HG03280 (cell line): ENCODE measurements at regions not wholly inside any gene's neighbourhood (a gene's known extent, or its start where the extent isn't known, plus 50 kb on each side); places are given as distances from the start of the nearest gene placed in this dataset.
"Not testable (repeated sequence)": the region's sequence is repeated elsewhere in the genome, so short reads cannot be mapped to it uniquely, and the experiment has no call there.

Source experiments
- ATAC-seq: cut with Tn5 transposase; IDR thresholded peaks from one replicate; pipeline ENCODE4 v1.9.1; 2021; ENCODE audit warnings: mild to moderate bottlenecking, moderate library complexity; ENCODE audit not compliant: unreplicated experiment

DNA sequence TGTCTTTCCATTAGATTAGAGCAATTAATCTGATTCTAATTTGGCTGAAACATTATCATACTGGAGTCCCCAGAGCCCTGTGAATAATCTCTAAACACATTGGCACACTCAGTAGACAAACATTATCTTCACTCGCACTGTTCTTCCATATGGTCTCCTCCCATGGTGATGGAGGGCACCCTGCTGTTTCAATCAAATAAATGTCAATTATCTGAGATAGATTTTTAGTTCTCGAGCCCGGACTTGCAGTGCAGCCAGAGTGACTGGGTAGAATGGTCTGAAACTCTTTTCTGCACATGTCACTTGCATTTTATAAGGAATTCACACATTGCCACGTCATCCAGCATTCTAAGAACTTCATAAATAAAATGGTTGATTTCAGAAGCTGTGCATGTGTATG is 90.6 kb upstream of the MAP3K7 start:
- ATAC-seq, result no peak

DNA sequence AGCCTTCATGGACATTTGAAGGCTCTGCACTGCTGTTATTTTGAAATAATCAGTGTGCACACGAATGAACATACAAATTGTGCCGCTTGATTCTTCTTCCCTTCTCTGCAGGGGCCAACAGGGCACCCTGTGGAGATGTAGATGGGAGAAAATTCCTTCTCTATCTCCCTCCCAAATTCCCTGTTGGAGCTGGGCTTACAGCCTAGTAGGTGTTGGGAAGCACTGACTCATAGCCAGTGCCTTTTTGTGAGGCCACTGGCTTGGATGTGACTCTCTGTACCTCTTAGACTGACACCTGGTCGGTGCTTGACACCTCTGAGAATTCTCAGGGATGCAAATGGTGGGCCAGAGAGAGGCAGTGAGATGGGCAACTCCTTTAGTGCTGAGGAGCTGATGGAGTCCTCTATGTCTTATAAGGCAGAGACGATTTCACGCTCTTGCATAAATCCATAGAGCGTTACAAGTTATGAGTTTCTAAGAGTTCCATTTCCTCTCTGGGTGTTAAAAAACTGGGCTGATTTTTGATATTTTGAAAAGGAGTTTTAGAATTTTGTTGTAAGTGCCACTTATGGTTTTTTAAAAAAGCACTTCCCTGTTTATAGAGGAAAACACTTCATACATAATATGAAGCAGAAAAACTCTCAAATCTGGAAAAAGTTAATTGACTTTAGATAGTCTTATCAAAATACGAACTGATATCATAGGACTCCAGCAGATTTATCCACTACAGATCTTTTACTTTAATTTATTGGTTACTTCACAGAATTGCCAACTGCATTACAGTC is 89.8 kb upstream of the MAP3K7 start:
- no peak for ATAC-seq

DNA sequence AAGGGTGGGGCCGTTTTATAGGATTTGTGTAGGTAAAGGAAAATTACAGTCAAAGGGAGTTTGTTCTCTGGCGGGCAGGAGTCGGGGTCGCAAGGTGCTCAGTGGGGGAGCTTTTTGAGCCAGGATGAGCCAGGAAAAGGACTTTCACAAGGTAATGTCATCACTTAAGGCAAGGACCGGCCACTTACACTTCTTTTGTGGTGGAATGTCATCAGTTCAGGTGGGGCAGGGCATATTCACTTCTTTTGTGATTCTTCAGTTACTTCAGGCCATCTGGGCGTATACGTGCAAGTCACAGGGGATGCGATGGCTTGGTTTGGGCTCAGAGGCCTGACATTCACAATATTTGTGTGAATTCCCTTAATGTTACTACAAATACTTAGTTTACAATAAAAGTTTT is 88.2 kb upstream of the MAP3K7 start:
- ATAC-seq, result not testable (repeated sequence)

DNA sequence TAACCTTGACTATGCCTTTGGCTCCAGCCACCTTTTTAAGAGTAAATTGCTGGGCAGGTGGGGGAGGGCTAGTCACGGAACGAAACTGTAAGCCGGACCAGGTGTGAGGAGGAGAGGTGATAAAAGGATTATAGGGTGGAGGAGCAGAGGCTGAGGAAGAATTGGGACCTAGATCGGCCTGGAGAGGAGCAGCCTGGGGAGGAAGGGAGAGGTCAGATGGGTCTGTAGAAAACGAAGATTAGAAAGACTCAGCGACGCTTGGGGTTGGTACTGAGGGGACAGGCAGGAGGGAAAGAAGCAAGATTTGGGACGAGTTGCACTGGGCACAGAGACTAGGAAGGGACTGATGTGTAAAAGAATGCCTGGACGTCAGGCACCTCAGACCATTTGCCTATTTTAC is 87.2 kb upstream of the MAP3K7 start:
- ATAC-seq, result not testable (repeated sequence)

DNA sequence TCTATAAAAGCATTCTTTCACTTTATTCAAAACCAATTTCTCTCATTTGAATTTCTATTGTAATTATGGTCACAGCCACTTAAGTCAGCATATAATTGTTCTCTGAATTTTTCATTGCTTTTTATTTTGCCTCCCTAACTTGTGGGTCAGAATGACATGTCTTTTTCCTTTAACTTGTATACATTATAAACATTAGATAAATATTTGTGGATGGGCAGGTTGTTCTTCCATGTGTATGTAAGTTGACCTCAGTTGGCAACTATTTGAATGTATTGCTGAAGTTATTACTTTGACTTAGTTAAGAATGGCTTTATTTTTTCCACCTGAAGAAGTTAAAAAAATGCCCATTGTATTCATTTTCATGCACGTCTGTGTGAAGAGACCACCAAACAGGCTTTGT is 83.0 kb upstream of the MAP3K7 start:
- ATAC-seq, result no peak

DNA sequence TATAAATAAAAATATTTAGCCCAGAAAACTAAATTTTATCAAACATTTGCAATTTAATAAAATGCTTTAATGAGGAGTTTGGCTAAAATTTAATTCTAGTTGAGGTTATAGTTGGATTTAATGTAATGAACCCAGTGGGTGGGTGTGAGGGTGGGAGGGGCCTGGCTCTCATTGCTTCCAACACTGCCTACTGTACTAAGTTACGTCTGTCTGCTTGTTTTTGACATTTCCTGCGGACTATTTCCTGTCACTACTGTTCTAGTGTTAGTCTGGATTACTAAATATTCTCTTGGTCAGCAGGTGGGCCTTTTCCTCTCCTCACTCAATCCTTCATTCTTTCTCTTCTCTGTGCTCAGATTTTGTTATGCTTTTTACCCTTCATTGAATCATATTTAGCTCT is 82.5 kb upstream of the MAP3K7 start:
- ATAC-seq, result no peak

DNA sequence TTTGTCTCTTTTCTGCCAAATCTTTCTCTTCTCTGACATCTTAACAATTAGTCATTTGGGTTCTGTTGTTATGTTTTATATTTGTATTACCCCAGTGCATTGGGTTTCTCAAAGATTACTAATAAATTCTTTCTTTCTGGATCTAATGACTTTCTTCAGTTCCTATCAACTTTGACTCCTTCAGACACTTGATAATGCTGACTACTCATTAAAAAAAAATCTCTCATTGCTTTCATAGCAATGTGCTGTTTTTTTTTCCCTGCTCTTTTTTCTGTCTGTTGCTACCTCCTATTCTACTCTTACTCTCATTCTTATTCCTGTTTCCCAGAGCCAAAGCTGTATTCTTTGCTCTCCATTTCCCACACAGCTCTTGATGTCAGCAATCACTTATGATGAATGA is 81.3 kb upstream of the MAP3K7 start:
- no peak for ATAC-seq

DNA sequence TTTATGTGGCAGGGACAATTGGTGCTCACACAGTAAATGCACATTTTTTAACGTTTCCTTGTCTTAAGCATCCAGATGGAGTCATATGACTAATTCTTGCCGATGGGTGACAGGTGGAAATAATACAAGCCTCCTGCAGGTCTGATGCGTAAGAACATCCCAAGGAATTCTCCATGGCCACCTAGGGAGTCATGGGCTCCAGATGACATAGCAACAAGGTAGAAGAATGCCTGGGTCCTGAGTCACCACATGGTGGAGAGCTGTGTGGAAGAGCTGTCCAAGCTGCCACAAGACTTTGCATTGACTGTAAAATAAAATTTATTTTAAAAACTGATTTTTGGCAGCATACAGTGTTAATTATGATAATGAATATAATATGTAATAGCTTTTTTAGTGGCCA is 77.0 kb upstream of the MAP3K7 start:
- no peak for ATAC-seq

DNA sequence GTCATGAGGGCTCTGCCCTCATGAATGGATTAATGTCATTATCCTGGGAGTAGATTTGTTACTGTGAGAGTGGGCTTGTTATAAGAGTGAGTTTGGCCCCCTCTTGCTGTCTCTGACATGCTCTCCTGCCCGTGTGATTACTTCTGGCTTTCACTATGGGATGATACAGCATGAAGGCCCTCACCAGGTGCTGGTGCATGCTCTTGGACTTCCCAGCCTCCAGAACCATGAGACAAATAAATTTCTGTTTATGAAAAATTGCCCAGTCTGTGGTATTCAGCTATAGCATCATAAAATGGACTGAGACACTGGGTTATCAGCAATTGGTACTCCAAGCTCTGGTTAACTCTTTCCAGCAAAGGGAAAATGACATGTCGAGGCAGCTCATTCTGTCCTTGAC is 76.2 kb upstream of the MAP3K7 start:
- ATAC-seq, result no peak

DNA sequence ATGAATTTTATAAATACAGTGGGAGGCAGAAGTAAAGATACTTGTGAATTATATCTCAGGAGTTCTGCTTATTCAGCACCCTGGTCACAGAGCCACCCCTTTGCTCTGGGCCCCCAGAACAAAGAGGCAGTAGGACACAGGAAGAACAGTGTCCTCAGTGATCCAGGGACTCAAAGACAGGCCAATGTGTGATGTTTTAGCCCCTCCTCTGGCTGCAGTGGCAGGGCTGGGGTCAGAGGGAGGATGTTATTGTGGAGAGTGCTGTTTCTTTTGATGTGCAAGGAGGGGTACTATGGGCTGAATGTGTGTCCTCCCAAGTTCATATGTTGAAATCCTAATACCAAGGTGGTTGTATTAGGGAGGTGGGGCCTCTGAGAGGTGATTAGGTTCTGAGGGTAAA is 74.1 kb upstream of the MAP3K7 start:
- ATAC-seq, result no peak

DNA sequence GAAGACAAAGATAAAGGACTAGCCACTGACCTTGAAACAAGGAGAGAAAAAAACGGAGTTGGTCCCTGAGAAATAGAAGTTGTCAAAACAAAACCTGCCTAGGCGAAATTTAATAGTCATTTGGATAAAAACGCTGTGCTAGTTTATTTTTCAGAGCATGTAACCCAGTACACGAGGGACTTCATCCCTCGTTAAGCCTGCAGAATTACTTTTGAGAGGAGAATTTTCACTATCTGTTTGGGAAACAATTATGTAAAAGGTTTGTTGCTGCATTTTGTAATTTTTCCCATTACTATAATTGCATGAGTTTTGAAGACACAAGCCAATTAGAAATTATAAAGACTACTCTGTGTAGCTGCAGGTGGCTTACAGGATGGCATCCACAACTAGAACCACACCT is 71.6 kb upstream of the MAP3K7 start:
- no peak for ATAC-seq

DNA sequence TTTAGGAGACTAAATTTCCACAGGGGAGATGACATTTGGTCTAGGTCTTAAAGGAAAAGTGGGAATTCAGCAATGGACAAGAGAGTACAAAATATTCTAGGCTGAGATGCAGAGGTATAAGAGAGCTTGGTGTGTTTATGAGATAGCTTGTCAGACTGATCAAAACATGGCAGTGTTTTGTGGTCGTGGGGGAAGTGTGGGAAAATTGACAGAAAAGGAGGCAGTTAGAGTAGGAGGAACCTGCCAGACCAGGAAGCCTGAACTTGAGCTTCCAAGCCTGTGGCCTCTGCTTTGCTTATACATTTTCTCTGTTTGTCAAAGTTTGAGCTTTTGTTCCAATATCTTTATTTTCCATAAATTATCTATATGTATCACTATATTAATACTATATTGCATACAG is 69.5 kb upstream of the MAP3K7 start:
- ATAC-seq, result no peak

DNA sequence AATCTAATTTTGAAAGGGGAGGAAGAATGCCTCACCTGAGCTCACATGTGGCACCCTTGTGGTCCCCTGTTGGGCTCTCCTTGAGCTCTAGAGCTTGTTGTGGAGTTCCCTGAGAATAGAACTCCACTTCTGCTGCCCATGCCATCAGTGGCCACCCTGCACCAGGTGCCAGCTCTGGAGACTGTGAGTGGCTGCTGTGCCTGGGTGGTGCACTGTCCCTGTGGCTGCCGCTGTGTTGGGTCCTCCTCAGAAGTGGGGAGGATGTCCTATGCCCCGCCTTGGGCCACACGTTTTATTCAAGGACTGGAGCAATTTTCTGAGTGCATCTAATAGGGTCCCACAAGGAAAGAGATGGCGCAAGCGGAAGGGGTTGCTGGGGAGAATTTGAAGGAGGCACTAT is 67.9 kb upstream of the MAP3K7 start:
- ATAC-seq, result no peak

DNA sequence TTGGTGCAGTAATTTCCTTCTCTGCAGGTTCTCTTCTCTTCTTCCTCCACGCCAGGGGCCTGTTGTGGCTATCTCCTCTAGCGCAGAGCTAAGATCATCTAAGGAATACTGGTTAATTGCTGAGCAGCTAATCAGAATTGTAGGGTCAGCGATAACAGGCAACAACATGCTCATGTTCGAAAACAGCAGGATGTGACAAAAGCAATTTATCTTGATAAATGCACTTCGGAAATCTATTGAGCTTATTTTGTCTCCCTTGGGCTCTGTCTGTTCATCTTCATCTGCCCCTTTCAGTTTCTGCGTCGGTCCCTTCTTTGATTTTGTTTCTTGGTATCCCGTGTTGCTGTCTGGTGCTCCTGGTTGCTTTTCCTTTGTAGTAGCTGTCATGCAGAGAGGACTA is 67.3 kb upstream of the MAP3K7 start:
- no peak for ATAC-seq

DNA sequence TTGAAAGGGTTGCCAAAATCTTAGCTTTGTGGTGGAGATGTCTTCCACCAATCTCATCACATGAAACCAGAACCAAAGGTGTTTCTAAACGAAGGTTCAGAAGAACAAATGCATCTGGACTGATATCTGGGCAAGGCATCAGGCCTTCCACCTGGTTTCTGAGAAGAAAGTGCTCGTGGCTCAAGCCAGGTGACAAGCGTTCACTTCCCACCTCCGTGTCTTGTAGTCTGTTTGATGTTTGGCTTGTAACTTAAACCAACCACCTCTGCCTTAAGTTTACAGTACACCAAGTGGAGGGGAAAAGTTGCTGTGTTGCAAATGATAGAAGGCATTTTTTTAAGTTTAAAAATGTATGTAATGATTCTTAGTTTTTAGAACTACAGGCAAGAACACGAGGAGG is 66.9 kb upstream of the MAP3K7 start:
- no peak for ATAC-seq

DNA sequence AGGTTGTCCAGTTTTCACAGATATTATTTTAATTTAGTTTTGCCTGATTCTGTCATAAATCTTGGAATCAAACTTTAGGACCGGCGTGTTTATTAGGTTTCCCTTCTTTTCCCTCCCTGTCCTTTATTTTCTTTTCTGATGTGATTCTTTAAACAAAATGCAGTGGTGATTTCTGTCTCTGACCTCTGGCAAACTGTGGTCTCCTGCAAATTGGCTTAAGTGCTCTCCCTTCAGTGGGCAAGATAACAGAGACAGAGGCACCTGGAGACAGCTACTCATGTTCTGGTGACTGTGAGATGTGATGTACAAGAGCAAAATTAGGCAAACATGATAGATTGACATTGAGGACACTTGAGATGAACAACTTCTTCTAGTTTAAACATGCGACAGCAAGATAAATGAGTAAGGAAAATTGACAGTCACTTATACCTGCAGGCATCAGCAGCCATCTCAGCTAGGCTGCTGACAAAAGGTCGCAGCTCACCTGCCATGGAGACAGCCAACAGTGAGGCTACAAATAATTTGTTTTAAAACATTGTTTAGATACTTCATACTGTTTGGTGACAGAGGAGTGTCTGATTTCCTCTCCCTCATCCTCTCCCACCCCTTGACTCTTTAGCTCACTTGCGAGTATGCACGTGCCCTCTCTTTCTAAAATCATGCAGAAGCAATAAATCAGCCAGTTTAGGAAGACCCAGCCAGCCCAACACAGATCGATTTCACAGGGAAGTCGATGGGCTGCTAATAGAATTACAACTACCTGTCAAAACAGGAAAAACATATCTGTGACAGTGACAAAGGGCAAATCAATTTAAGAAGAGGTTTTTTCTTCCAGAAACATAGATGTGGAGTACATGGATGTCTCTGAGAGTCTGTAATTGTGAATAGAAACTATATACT is 63.4 kb upstream of the MAP3K7 start:
- no peak for ATAC-seq

DNA sequence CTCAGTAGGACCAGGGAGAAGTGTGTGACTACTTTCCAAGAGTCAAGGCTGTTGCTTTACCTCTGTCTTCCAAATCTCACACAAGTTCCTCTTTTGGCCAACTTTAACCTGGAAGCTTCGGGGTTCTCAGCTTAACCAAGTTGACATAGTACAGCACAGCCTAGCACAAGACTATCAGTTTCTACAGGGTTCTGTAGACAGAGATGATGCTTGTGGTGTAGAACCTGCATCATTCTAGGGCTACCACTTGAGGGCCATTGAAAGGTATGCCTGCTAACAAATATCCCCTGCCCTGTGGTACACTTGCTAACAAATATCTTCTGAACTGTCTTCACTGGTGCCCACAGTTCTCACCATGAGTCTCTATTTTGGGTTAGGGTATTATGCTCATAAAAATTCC is 62.0 kb upstream of the MAP3K7 start:
- no peak for ATAC-seq

DNA sequence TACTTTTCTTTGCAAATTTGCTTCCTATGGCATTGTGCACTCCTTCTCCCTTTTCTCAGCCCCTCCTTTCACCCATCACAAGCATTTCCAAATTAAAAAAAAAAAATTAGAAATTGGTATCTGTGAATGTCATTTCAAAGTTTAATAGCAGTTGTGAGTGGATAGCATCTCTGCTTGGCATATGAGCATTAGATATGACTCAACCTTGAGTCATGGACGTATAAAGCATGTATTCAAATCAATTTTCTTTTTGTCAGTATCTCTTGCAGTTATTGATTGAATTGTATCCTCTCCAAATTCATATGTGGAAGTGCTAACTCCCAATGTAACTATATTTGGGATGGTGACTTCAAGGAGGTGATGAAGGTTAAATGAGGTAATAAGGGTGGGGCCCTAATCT is 60.1 kb upstream of the MAP3K7 start:
- ATAC-seq, result no peak

DNA sequence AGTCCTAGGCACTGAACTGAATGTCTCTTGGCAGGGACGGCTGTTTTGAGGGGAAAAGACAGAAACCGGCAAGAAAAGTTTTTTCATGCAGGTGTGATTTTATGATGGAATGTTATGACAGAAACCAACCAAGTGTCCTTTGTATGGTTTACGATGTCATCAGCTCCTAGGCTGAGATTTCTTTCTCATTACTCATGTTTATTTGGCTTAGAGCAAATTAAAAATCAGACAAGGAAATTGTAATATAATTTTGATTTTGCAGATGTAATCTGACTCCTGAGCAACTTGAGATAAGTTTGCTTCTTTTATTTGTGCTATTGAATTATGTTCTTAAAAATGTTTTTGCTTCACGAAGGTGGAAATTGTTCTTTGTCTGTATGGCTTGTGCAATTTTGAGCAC is 58.8 kb upstream of the MAP3K7 start:
- no peak for ATAC-seq

DNA sequence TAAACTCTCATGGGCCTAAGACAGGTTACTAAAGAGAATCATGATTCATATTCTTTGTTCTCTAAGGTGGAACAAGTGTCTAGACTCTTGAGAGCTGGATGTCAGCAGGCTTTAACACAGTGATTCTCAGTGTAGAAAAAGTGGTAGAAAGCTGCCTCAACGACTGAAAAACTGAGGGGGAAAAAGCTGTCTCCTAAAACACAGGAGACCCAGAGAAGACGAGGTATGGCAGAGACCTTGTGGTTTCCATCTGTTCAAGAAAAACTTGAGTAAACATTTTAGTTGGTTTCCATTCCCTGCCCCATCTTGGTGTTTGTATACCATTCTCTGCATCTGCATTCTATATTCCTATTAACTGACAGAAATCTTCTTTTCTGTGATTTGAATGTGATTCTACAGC is 57.6 kb upstream of the MAP3K7 start:
- ATAC-seq, result no peak

DNA sequence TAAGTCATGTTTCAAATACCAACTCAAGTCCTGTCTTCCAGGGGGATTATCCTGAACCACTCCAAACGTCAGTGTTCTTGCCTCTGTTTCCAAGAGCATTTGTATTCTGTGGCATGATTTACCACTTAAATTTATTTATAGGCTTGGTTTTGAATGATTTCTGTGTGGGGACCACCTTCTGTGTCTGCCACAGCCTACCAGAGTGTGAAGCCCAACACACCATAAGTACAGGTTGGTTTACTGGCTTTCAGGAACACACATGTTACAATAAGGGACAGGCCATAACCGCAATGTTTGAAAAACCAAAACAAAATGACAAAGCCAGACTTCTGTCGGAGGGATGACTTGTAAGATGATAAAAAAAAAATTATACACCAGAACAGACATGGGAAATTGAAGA is 56.5 kb upstream of the MAP3K7 start:
- no peak for ATAC-seq

DNA sequence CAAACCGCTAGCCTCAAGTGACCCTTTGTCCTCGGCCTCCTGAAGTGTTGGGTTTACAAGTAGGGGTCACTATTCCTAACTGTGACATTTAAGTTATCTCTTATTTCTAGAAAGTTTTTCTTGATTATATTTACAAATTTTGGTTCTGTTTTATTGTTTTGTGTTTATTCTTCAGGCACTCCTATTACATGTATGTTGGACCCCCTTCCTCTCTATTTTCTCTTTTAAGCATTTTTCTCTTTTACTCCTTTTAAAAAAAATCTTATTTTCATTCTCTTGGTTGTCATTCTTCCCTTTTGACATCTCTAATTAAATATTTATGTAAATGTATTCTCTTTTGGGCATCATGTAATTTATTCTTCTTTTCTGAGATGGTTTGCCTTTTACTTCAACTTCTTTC is 50.4 kb upstream of the MAP3K7 start:
- no peak for ATAC-seq
